SK-N-SH (cell line): ENCODE measurements at regions not wholly inside any gene's neighbourhood (a gene's known extent, or its start where the extent isn't known, plus 50 kb on each side); places are given as distances from the start of the nearest gene placed in this dataset.

Experiments used
- CHD2 ChIP-seq: fragments of 150-350 bp; IDR thresholded peaks from 2 replicates; pipeline ENCODE4 v1.6.1; 2018; ENCODE audit warnings: low read length; ENCODE audit not compliant: partially characterized antibody
- CTCF ChIP-seq: fragments of 200-600 bp; sonication (generic); IDR thresholded peaks from 2 replicates; pipeline ENCODE4 v1.6.1; 2017; ENCODE audit warnings: antibody characterized with exemption, mild to moderate bottlenecking, moderate library complexity
- EP300 ChIP-seq, 2 experiments: IDR thresholded peaks; 2 replicates each; pipeline versions ENCODE4 v1.4.0 to v1.6.1; 2012; ENCODE audit warnings: borderline replicate concordance in 1 of 2, low read depth in 1 of 2, low read length in 1 of 2
- MAX ChIP-seq: IDR thresholded peaks from 2 replicates; pipeline ENCODE4 v1.4.0; 2012; ENCODE audit warnings: low read depth
- NRF1 ChIP-seq: IDR thresholded peaks from 2 replicates; pipeline ENCODE4 v1.6.1; 2012; ENCODE audit warnings: low read depth, mild to moderate bottlenecking, low read length
- POLR2AphosphoS5 ChIP-seq: IDR thresholded peaks from 2 replicates; pipeline ENCODE4 v1.6.1; 2012; ENCODE audit warnings: low read depth, low read length
- TAF1 ChIP-seq: IDR thresholded peaks from 2 replicates; pipeline ENCODE4 v1.6.1; 2012; ENCODE audit warnings: low read depth, mild to moderate bottlenecking, low read length, moderate library complexity, borderline replicate concordance
- ZBTB33 ChIP-seq: IDR thresholded peaks from 2 replicates; pipeline ENCODE4 v1.4.0; 2012; ENCODE audit warnings: low read depth, borderline replicate concordance

GRCh38 chr4:42330002-42330592 lies 67.2 kb upstream of the SHISA3 start:
- no peak for TF ChIP-seq EP300 (IDR thresholded peaks at IDR 0.05; ENCODE audit: borderline replicate concordance in 1 of 2, low read depth in 1 of 2, low read length in 1 of 2)
- TF ChIP-seq CTCF: no peak
- TF ChIP-seq POLR2AphosphoS5: no peak
- TF ChIP-seq ZBTB33: no peak
- no peak for TF ChIP-seq NRF1
- no peak for TF ChIP-seq TAF1
- TF ChIP-seq CHD2: no peak
- TF ChIP-seq MAX: no peak
